GM12878 (cell line): ENCODE measurements at regions not wholly inside any gene's neighbourhood (a gene's known extent, or its start where the extent isn't known, plus 50 kb on each side); places are given as distances from the start of the nearest gene placed in this dataset.

ENCODE experiments used
- ATAC-seq: fragments of 200-7000 bp; cut with Tn5 transposase; 3 replicates; pipeline ENCODE4 v1.9.1; 2020; ENCODE audit warnings: mild to moderate bottlenecking, moderate library complexity
- BruUV-seq: library from RNA; stranded (reverse); fragments of 400-500 nt; replicated peaks from 2 replicates; lab custom pipeline; 2021; lab: Mats Ljungman, UMichigan
- CTCF ChIA-PET: fragments of 300-600 bp; sonication (Branson Sonifier 250); formaldehyde crosslinking; extraction: SDS; loops from one replicate; lab custom pipeline; 2021; ENCODE audit warnings: inconsistent platforms; lab: Yijun Ruan, JAX
- POLR2A ChIA-PET: fragments of 350-600 bp; formaldehyde crosslinking; extraction: SDS; loops from one replicate; lab custom pipeline; 2021; ENCODE audit warnings: inconsistent platforms; lab: Charles Lee
- RAD21 ChIA-PET: fragments of 300-600 bp; sonication (Branson Sonifier 250); formaldehyde crosslinking; loops from one replicate; lab custom pipeline; 2023; ENCODE audit warnings: antibody characterized with exemption; ENCODE audit not compliant: unreplicated experiment; lab: Charles Lee
- SMC1A ChIA-PET: fragments of 300-600 bp; sonication (Branson Sonifier 250); formaldehyde crosslinking; loops from one replicate; lab custom pipeline; 2023; ENCODE audit not compliant: unreplicated experiment, uncharacterized antibody; lab: Charles Lee
- DNase-seq: peaks from one replicate; pipeline ENCODE4 v3.0.0-alpha.2; 2011; ENCODE audit warnings: low read depth, low spot score
- FAIRE-seq: peaks from 3 replicates; lab custom pipeline; 2011; peaks lifted over from hg19 to GRCh38; lab: Jason Lieb, UNC
- H2AFZ ChIP-seq: 2 replicates; pipeline ENCODE4 v1.6.0; 2011; ENCODE audit warnings: low read depth, low read length, control low read depth; ENCODE audit not compliant: control insufficient read depth
- H3K27ac ChIP-seq: 2 replicates; pipeline ENCODE4 v1.5.1; 2011; ENCODE audit warnings: control low read depth; ENCODE audit not compliant: control insufficient read depth, insufficient read depth
- H3K27me3 ChIP-seq, 2 experiments: replicated peaks in 1 of 2; 2 replicates each; pipeline versions ENCODE4 v1.6.0 to v1.6.1; 2011; ENCODE audit warnings: low read length in 1 of 2; ENCODE audit not compliant: control insufficient read depth in 2 of 2, insufficient read depth in 2 of 2
- H3K36me3 ChIP-seq, 2 experiments: 2 replicates each; pipeline ENCODE4 v1.5.1; 2011; ENCODE audit warnings: low read length in 1 of 2; ENCODE audit not compliant: control insufficient read depth in 2 of 2, insufficient read depth in 2 of 2
- H3K4me1 ChIP-seq: 2 replicates; pipeline ENCODE4 v1.6.1; 2011; ENCODE audit warnings: mild to moderate bottlenecking, low read length, moderate library complexity, mixed read lengths; ENCODE audit not compliant: control insufficient read depth, insufficient read depth
- H3K4me2 ChIP-seq: 2 replicates; pipeline ENCODE4 v1.6.0; 2011; ENCODE audit warnings: control low read depth; ENCODE audit not compliant: control insufficient read depth, insufficient read depth
- H3K4me3 ChIP-seq: fragments of 200-600 bp; sonication (generic); 2 replicates; pipeline ENCODE4 v1.5.1; 2016
- H3K79me2 ChIP-seq: 2 replicates; pipeline ENCODE4 v1.6.0; 2011; ENCODE audit warnings: low read length; ENCODE audit not compliant: control insufficient read depth, insufficient read depth
- H3K9ac ChIP-seq: 2 replicates; pipeline ENCODE4 v1.8.0; 2011; ENCODE audit warnings: low read length, control low read depth, mixed read lengths; ENCODE audit not compliant: control insufficient read depth, insufficient read depth
- H3K9me3 ChIP-seq: replicated peaks from 3 replicates; pipeline ENCODE4 v1.5.1; 2011; ENCODE audit warnings: mild to moderate bottlenecking, low read length; ENCODE audit not compliant: control insufficient read depth, insufficient read depth
- H4K20me1 ChIP-seq: 2 replicates; pipeline ENCODE4 v1.6.0; 2011; ENCODE audit not compliant: control insufficient read depth, insufficient read depth
- ASH2L ChIP-seq: fragments of 300-600, 200-600 bp; sonication (generic); IDR thresholded peaks from 2 replicates; pipeline ENCODE4 v1.6.1; 2017; ENCODE audit warnings: low read depth, mild to moderate bottlenecking, borderline replicate concordance
- EED ChIP-seq: sonication (generic); IDR thresholded peaks from 2 replicates; pipeline ENCODE4 v1.6.1; 2016; ENCODE audit warnings: antibody characterized with exemption, low read depth
- EP300 ChIP-seq, 2 experiments: fragments of 150-350 bp in 1 of 2; IDR thresholded peaks; 2 replicates each; pipeline ENCODE4 v1.6.1; 2011 to 2012; ENCODE audit warnings: low read depth in 2 of 2, low read length in 2 of 2, borderline replicate concordance in 1 of 2, improper control_type of control experiment in 1 of 2, inconsistent platforms in 1 of 2; ENCODE audit not compliant: control insufficient read depth in 1 of 2
- ESRRA ChIP-seq: IDR thresholded peaks from 2 replicates; pipeline ENCODE4 v1.6.1; 2012; ENCODE audit warnings: mild to moderate bottlenecking, low read length, improper control_type of control experiment
- FOXK2 ChIP-seq: fragments of 450-650 bp; IDR thresholded peaks from 2 replicates; pipeline ENCODE4 v1.6.1; 2017; ENCODE audit warnings: mild to moderate bottlenecking, moderate library complexity
- MEF2B ChIP-seq: fragments of 450-650 bp; IDR thresholded peaks from 2 replicates; pipeline ENCODE4 v1.6.1; 2018; ENCODE audit warnings: mild to moderate bottlenecking, moderate library complexity; ENCODE audit not compliant: partially characterized antibody, poor library complexity, severe bottlenecking
- RELB ChIP-seq: fragments of 450-650 bp; IDR thresholded peaks from 2 replicates; pipeline ENCODE4 v1.6.1; 2017; ENCODE audit warnings: low read depth, mild to moderate bottlenecking, moderate library complexity
- SMC3 ChIP-seq: IDR thresholded peaks from 2 replicates; pipeline ENCODE4 v1.6.1; 2011; ENCODE audit warnings: low read length, improper control_type of control experiment, borderline replicate concordance
- STAT3 ChIP-seq: IDR thresholded peaks from 2 replicates; pipeline ENCODE4 v1.6.1; 2011; ENCODE audit warnings: low read depth, low read length, improper control_type of control experiment
- TAF1 ChIP-seq: IDR thresholded peaks from 2 replicates; pipeline ENCODE4 v1.6.1; 2011; ENCODE audit warnings: mild to moderate bottlenecking, low read depth, low read length, borderline replicate concordance
- WRNIP1 ChIP-seq: IDR thresholded peaks from 2 replicates; pipeline ENCODE4 v1.6.1; 2011; ENCODE audit warnings: low read depth, low read length, improper control_type of control experiment, borderline replicate concordance
- YBX1 ChIP-seq: fragments of 450-650 bp; IDR thresholded peaks from 2 replicates; pipeline ENCODE4 v1.6.1; 2016; ENCODE audit warnings: antibody characterized with exemption
- ZNF24 ChIP-seq: fragments of 450-650 bp; IDR thresholded peaks from 2 replicates; pipeline ENCODE4 v1.6.1; 2017; ENCODE audit warnings: antibody characterized with exemption, mild to moderate bottlenecking
- ZNF592 ChIP-seq: fragments of 450-650 bp; IDR thresholded peaks from 2 replicates; pipeline ENCODE4 v1.6.1; 2017; ENCODE audit warnings: mild to moderate bottlenecking, moderate library complexity
- WGBS: methylation state at CpG from one replicate; pipeline ENCODE4 v1.1.6; 2016; ENCODE audit warnings: low lambda C conversion rate; ENCODE audit not compliant: insufficient replicate concordance, insufficient coverage; ENCODE audit errors: missing lambda C conversion rate; 5-methylcytosine and 5-hydroxymethylcytosine counted together
- in situ Hi-C: fragments of 300-500 bp; cut with MboI; formaldehyde crosslinking; loops from 9 replicates; pipeline ENCODE4 v1.14.3; 2018; ENCODE audit warnings: mixed read lengths
- intact Hi-C: fragments of 100-400 bp; cut with micrococcal nuclease; formaldehyde crosslinking; loops from one replicate; pipeline ENCODE4 v1.14.2; 2022; ENCODE audit not compliant: unreplicated experiment

- no TSS peak for BruUV-seq
Observed at GRCh38 chr1:188382851-188383250, 1554.1 kb downstream of the PLA2G4A start.

GRCh38 chr1:188386161-188386560 lies 1557.4 kb downstream of the PLA2G4A start:
- BruUV-seq = no TSS peak
- intact Hi-C loops (loop anchor here (10.0 kb wide), 1 partner anchor 461 kb away; no protein-coding TSS in a partner anchor), in situ Hi-C loops (no loop called here)
- DNase-seq (no peak), FAIRE-seq (no peak), ATAC-seq (no peak)
- POLR2A ChIA-PET = no interaction called here
- WGBS = 29% methylated on average over 5 of the region's 5 CpGs
- H2AFZ ChIP-seq = no peak overlapping the region
- no peak overlapping the region for H3K4me3 ChIP-seq
- SMC1A ChIA-PET = no interaction called here
- no peaks in the 10 kb centered on the region for H3K4me1 ChIP-seq
- no peak overlapping the region for H3K9ac ChIP-seq
- H3K36me3 ChIP-seq = no peaks in the 10 kb centered on the region
- H3K4me2 ChIP-seq = no peak overlapping the region
- RAD21 ChIA-PET = no interaction called here
- H3K79me2 ChIP-seq = no peaks in the 10 kb centered on the region
- CTCF ChIA-PET = no interaction called here
- H3K9me3 ChIP-seq = no peaks in the 10 kb centered on the region
- H3K27me3 ChIP-seq = no peaks in the 10 kb centered on the region
- H3K27ac ChIP-seq = no peak overlapping the region
- H4K20me1 ChIP-seq = no peaks in the 10 kb centered on the region
- no peak for TF ChIP-seq ZNF592
- TF ChIP-seq EP300 (IDR thresholded peaks at IDR 0.05; ENCODE audit: borderline replicate concordance in 1 of 2, control insufficient read depth in 1 of 2, low read depth in 2 of 2, low read length in 2 of 2) = no peak
- no peak for TF ChIP-seq ZNF24
- no peak for TF ChIP-seq MEF2B
- TF ChIP-seq WRNIP1 = no peak
- no peak for TF ChIP-seq TAF1
- no peak for TF ChIP-seq FOXK2
- TF ChIP-seq RELB = no peak

More at GRCh38 chr1:188382851-188383250, 1554.1 kb downstream of the PLA2G4A start:
- CTCF ChIA-PET = interaction anchor here (0.6 to 0.7 kb wide), 2 partner anchors 44 to 454 kb away, joined by 3 read pairs; no protein-coding TSS in a partner anchor
- FAIRE-seq (no peak), DNase-seq (no peak), ATAC-seq (no peak)
- in situ Hi-C loops (no loop called here), intact Hi-C loops (loop anchor here (10.0 kb wide), 1 partner anchor 458 kb away; no protein-coding TSS in a partner anchor)
- H3K27me3 ChIP-seq = no peaks in the 10 kb centered on the region
- no peaks in the 10 kb centered on the region for H3K9me3 ChIP-seq
- SMC1A ChIA-PET = interaction anchor here (0.7 to 1.2 kb wide), 2 partner anchors 15 to 19 kb away, joined by 3 read pairs; no protein-coding TSS in a partner anchor
- no peak overlapping the region for H3K27ac ChIP-seq
- 21% methylated on average over 2 of the region's 2 CpGs for WGBS
- no peaks in the 10 kb centered on the region for H3K79me2 ChIP-seq
- H2AFZ ChIP-seq = no peak overlapping the region
- POLR2A ChIA-PET = no interaction called here
- RAD21 ChIA-PET = interaction anchor here (0.7 kb wide), 1 partner anchor 455 kb away, joined by 3 read pairs; no protein-coding TSS in a partner anchor
- TF ChIP-seq STAT3 (no peak), ESRRA (no peak), SMC3 (no peak), YBX1 (no peak), ASH2L (no peak), EED (no peak)
- H3K4me3 ChIP-seq = no peak overlapping the region
- no peaks in the 10 kb centered on the region for H4K20me1 ChIP-seq
- H3K9ac ChIP-seq = no peak overlapping the region
- no peaks in the 10 kb centered on the region for H3K36me3 ChIP-seq
- no peaks in the 10 kb centered on the region for H3K4me1 ChIP-seq
- no peak overlapping the region for H3K4me2 ChIP-seq
